GM21717 (cell line): ENCODE measurements at regions not wholly inside any gene's neighbourhood (a gene's known extent, or its start where the extent isn't known, plus 50 kb on each side); places are given as distances from the start of the nearest gene placed in this dataset.

Experiments used
- ATAC-seq: cut with Tn5 transposase; IDR thresholded peaks from one replicate; pipeline ENCODE4 v1.9.1; 2021; ENCODE audit warnings: mild to moderate bottlenecking, moderate library complexity; ENCODE audit not compliant: unreplicated experiment

GRCh38 chr2:145258903-145259579 lies 739.1 kb upstream of the ZEB2 start:
- no peak for ATAC-seq

- no peak for ATAC-seq
Observed at GRCh38 chr2:145257931-145258330, 738.0 kb upstream of the ZEB2 start.

- no peak for ATAC-seq
Observed at GRCh38 chr2:145256551-145256950, 736.6 kb upstream of the ZEB2 start.

DNA sequence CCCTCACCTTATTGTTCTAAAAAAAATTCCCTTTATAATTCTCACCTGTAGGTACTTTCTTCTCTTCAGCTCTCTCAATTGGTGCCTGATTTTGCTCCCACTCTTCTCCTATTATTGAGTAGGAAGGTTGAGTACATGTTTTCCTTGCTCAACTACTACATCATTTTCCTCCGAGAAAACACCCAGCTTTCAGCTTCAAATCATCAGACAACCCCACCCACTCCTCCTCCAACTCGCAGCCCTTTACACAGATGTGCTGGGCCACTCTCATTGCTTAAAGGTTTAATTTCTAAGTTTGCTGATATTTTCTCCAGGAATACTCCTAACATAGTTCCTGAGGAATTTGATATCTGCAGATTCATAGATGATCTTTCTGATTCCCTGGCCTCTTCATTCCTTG lies 734.4 kb upstream of the ZEB2 start:
- ATAC-seq = no peak

GRCh38 chr2:145253492-145253891 lies 733.6 kb upstream of the ZEB2 start:
- no peak for ATAC-seq

GRCh38 chr2:145245268-145245870 lies 725.5 kb upstream of the ZEB2 start:
- no peak for ATAC-seq

GRCh38 chr2:145235312-145235711 lies 715.4 kb upstream of the ZEB2 start:
- no peak for ATAC-seq

DNA sequence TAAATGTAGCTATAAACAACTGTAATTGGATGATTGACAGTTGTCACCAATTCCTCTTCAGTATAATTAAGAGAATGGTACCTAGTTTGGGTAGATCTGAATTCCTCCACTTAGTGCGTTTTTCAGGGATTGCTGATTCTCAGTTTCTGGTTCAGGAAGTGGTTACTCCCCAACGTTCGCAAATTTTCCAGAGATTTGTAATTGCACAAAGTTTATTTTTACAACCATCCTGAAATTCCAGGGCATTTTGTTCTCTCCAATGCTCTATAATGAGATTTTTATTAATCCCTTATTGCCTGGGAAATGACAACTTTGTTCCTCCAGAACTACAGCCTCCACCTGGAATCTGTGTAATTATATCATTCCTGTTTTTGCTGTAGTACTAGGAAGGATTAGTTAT lies 710.6 kb upstream of the ZEB2 start:
- no peak for ATAC-seq

DNA sequence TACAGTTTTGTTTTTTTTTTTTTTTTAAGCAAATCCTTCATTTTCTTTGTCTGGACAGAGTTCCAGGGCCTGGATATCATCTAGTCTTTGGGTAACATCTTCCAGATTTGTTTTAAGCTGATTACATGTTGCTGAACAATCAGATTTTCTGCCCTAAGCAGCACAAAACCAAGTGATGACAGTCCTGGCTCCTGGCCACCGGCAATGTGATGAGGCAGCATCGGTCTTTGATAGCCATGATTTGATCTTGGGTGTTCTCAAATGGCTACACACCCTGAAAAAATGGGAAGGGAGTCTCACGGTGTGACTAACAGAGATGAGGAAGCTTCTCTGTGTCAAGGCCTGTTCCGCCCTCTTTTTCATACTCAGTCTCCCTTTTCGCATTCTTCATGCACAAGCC lies 708.6 kb upstream of the ZEB2 start:
- no peak for ATAC-seq

DNA sequence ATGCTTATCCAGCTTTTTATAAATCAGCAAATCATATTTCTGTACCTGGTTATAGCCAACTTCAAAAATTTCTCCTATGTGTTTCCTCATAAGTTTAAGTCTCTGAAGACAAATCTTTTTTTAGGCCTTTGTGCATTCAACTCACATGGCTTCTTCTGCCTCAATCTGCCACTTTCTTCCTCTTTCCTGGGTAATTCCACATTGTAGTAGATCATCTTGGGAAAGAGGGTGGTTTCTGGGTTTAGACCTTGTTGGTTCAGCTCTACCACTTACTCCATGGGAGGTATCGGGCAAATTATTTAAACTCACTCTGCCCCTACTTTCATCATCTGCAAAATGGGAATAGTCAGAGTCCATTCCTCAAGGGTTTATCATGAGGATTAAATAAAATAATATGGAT lies 707.0 kb upstream of the ZEB2 start:
- ATAC-seq = no peak

- no peak for ATAC-seq
Observed at GRCh38 chr2:145221516-145221915, 701.6 kb upstream of the ZEB2 start.

- no peak for ATAC-seq
Observed at GRCh38 chr2:145221032-145221431, 701.1 kb upstream of the ZEB2 start.

GRCh38 chr2:145220496-145220895 lies 700.6 kb upstream of the ZEB2 start:
- ATAC-seq = no peak

- ATAC-seq = no peak
Observed at GRCh38 chr2:145207884-145208283, 688.0 kb upstream of the ZEB2 start.

GRCh38 chr2:145206496-145207281 lies 686.8 kb upstream of the ZEB2 start:
- ATAC-seq = no peak

- no peak for ATAC-seq
Observed at GRCh38 chr2:145203891-145204290, 684.0 kb upstream of the ZEB2 start.

DNA sequence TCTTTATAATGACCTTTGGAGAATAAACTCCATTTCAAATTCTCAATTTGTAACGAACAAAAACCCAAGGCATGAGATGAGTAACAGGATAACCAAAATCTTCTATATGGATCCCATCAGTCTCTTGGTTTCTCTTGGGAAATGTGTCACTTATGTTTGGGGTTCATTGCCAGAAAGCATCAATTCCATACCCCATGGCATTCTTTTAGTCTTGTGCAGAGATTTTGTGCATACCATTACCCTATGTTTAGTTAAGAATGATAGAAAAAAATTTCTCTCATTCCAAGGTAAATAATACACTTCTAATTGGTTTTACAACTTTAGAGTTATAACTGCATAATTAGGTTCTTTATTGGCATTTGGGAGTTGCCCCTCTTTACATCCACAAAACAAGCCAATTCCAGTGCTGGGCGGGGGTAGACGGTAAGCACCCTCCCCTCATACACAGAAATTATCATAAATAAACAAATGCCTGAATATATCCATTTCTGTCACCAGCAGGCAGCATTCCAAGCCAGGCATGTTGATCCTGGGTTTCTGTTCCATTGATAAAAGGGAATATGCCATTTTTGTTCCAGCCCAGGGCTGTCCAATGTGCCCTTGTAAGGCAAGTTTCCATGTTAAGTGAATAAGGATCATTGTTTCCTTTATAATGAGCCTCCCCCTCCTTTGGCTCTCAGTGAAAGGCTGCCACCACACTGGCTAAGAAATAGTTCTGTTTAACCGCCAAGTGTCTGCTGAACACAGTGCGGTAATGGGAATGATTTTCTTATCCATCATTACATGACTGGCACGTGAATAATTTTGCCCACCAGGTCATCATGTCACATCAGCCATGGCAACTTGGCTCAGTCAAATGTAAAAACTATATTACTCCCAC lies 680.1 kb upstream of the ZEB2 start:
- no peak for ATAC-seq

- ATAC-seq = no peak
Observed at GRCh38 chr2:145199042-145199441, 679.1 kb upstream of the ZEB2 start.

DNA sequence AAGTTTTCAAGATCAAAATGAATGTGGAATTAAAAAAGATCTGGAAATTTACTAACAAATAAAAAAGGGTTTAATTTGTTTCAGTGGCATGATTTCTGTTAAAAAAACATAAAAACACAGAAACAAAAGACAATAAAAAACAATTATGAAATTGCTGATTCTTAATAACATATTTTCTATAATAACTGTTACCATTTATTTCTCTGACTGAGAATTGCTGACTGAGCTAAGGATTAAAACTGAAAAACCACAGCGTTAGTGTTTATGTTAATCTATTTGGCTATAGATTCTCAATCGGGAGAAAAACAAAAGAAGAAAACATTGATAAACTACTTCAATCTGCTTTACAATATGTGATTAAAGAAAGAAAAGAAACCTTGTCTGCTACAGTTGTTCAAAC lies 678.6 kb upstream of the ZEB2 start:
- no peak for ATAC-seq

DNA sequence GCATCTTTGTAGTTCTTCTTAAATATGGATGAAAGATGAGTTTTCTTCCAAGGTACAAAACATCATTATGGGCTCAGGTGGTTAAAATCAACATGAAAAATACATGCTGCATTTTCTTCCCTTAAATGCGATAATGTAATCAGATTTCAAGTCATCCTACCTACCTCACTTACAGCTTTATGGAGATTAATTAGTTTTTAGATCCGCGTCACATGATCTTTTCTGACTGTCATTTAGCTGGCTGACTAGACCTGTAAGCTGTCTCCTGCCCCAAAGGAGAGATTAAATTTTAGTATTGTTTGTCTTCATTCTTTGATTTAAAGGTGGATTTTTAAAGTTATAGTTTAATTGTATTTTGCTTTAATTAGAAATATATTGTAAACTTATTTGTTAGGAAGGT lies 678.0 kb upstream of the ZEB2 start:
- no peak for ATAC-seq

DNA sequence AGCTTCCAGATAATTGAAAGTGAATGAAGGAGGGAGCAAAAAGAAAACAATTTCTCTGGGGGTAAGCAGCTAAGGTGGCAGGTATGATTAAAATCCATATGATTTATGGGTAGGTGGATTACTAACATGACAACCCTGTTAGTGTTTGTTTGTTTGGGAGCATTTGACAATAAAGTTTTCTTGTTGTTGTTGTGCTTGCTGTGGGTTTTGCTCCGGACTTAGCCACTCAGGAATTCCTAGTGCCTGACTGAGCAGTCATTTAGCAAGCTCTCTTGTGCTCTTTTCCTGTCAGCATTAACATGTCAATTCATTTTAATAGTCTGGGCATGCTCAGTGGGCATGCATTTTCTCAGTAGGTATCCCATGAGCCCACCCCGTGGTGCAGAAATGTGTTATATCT lies 674.8 kb upstream of the ZEB2 start:
- no peak for ATAC-seq
